CD4-positive, alpha-beta T cell (primary cell): ENCODE measurements at regions not wholly inside any gene's neighbourhood (a gene's known extent, or its start where the extent isn't known, plus 50 kb on each side); places are given as distances from the start of the nearest gene placed in this dataset.

Experiments
- ATAC-seq: fragments of 200-7000 bp; cut with Tn5 transposase; one replicate; pipeline ENCODE4 v1.10.0; 2022; ENCODE audit warnings: mild to moderate bottlenecking; ENCODE audit not compliant: poor library complexity
- CTCF ChIA-PET: fragments of 350-600 bp; sonication (Branson Sonifier 250); formaldehyde crosslinking; loops from one replicate; lab custom pipeline; 2021; ENCODE audit warnings: antibody characterized with exemption, inconsistent platforms; lab: Charles Lee
- POLR2A ChIA-PET: fragments of 350-600 bp; sonication (Branson Sonifier 250); formaldehyde crosslinking; loops from one replicate; lab custom pipeline; 2021; ENCODE audit warnings: antibody characterized with exemption, inconsistent platforms; lab: Charles Lee
- DNase-seq, 14 experiments: peaks; one replicate each; pipeline ENCODE4 v3.0.0-alpha.2; 2013 to 2020; ENCODE audit warnings: mixed read lengths in 2 of 14
- H3K27ac ChIP-seq, 2 donors: one replicate each; pipeline versions ENCODE4 v1.5.1 to v1.7.0; 2013; ENCODE audit warnings: low read length in 2 of 2, low read depth in 1 of 2, mild to moderate bottlenecking in 1 of 2
- H3K27me3 ChIP-seq, 2 experiments: 1 replicate in 1 of 2; 2 replicates in 1 of 2; pipeline versions ENCODE4 v1.6.1 to v1.7.0; 2013; ENCODE audit warnings: low read length in 2 of 2, control low read depth in 1 of 2, mild to moderate bottlenecking in 1 of 2, moderate library complexity in 1 of 2; ENCODE audit not compliant: insufficient read depth in 2 of 2, control insufficient read depth in 1 of 2
- H3K36me3 ChIP-seq: one replicate; pipeline ENCODE4 v1.6.1; 2013; ENCODE audit warnings: low read length, control low read depth; ENCODE audit not compliant: insufficient read depth
- H3K4me1 ChIP-seq: one replicate; pipeline ENCODE4 v1.6.1; 2013; ENCODE audit warnings: low read length, control low read depth; ENCODE audit not compliant: insufficient read depth
- H3K4me3 ChIP-seq: one replicate; pipeline ENCODE4 v1.5.1; 2013; ENCODE audit warnings: mild to moderate bottlenecking, low read length, moderate library complexity
- H3K9me3 ChIP-seq, 2 experiments: 1 replicate in 1 of 2; 2 replicates in 1 of 2; pipeline versions ENCODE4 v1.6.1 to v1.7.0; 2013; ENCODE audit warnings: low read length in 2 of 2, mild to moderate bottlenecking in 2 of 2, control low read depth in 1 of 2, moderate library complexity in 1 of 2; ENCODE audit not compliant: control insufficient read depth in 1 of 2, insufficient read depth in 1 of 2
- H3K27ac Mint-ChIP-seq: one replicate; pipeline ENCODE4 v1.8.0; 2020; ENCODE audit warnings: mixed read lengths
- H3K27me3 Mint-ChIP-seq: one replicate; pipeline ENCODE4 v1.8.0; 2021; ENCODE audit warnings: mixed read lengths
- H3K36me3 Mint-ChIP-seq: one replicate; pipeline ENCODE4 v1.8.0; 2021; ENCODE audit warnings: low read depth, mixed read lengths
- H3K4me1 Mint-ChIP-seq: one replicate; pipeline ENCODE4 v1.8.0; 2021; ENCODE audit warnings: low read depth, mixed read lengths
- H3K4me3 Mint-ChIP-seq: one replicate; pipeline ENCODE4 v1.8.0; 2020; ENCODE audit warnings: mild to moderate bottlenecking, mixed read lengths
- H3K9me3 Mint-ChIP-seq: one replicate; pipeline ENCODE4 v1.8.0; 2020; ENCODE audit warnings: mixed read lengths
- intact Hi-C, 2 experiments: fragments of 100-400 bp; cut with DNase I in 1 of 2; cut with micrococcal nuclease in 1 of 2; formaldehyde crosslinking; loops; one replicate each; pipeline versions ENCODE4 v1.15.1 to v1.9.0; 2023 to 2025; cut with DNase I, micrococcal nuclease
- TF ChIP-seq, protein P1 (sequence below): fragments of 200-600 bp; IDR thresholded peaks from one replicate; pipeline ENCODE4 v1.8.0; 2022; ENCODE audit warnings: antibody characterized with exemption, mild to moderate bottlenecking

DNA sequence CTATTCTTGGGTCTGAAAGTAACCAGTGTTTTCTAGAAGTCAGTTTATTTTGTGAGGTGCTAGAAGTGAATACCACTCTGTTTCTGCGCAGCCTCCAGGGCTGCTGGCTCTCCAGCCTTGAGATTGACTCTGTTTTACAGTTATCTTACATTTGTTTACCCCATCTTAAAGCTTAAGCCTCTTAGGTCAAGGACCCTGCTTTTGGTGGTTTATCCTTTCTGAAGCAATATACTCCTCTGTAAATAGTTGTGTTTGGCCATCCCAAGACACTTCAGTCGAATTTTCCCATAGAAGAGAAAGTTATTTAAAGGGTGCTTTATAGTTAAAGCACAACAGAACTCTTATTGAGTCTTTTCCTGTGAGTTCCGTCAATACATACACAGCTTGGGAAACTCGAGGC lies 190.6 kb upstream of the RSPO3 start:
- CTCF ChIA-PET: no interaction called here
- TF ChIP-seq, protein P1, sequence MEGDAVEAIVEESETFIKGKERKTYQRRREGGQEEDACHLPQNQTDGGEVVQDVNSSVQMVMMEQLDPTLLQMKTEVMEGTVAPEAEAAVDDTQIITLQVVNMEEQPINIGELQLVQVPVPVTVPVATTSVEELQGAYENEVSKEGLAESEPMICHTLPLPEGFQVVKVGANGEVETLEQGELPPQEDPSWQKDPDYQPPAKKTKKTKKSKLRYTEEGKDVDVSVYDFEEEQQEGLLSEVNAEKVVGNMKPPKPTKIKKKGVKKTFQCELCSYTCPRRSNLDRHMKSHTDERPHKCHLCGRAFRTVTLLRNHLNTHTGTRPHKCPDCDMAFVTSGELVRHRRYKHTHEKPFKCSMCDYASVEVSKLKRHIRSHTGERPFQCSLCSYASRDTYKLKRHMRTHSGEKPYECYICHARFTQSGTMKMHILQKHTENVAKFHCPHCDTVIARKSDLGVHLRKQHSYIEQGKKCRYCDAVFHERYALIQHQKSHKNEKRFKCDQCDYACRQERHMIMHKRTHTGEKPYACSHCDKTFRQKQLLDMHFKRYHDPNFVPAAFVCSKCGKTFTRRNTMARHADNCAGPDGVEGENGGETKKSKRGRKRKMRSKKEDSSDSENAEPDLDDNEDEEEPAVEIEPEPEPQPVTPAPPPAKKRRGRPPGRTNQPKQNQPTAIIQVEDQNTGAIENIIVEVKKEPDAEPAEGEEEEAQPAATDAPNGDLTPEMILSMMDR: no peak
- Mint-ChIP-seq H3K9me3 (no peaks in the 10 kb centered on the region), H3K27ac (no peak overlapping the region), H3K4me1 (no peaks in the 10 kb centered on the region), H3K4me3 (no peak overlapping the region), H3K36me3 (no peaks in the 10 kb centered on the region), H3K27me3 (no peaks in the 10 kb centered on the region)
- intact Hi-C loops: no loop called here
- no peak overlapping the region for H3K4me3 ChIP-seq
- POLR2A ChIA-PET: no interaction called here
- H3K27me3 ChIP-seq: no peaks in the 10 kb centered on the region
- no peak overlapping the region for H3K27ac ChIP-seq
- no peaks in the 10 kb centered on the region for H3K9me3 ChIP-seq
- no peaks in the 10 kb centered on the region for H3K4me1 ChIP-seq
- ATAC-seq (no peak), DNase-seq (no peak)
- no peaks in the 10 kb centered on the region for H3K36me3 ChIP-seq

DNA sequence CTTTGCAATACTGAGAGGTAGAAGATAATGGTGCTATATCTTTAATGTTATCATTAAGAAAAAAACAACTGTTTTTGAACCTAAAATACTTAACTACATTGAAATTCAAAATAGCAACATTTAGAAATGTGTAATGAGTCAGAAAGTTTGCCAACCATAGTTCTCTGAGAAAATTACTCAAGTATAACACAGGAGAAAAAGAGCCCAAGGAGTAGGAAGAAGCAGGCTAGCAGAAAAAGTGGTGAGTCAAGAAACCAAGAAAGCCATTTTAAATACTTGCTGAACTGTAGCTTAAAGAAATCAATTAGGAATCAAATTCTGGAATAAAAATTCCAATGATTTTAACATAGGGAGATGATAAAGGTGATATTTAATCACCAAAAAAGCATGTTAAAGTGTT lies 181.0 kb upstream of the RSPO3 start:
- no peaks in the 10 kb centered on the region for H3K27me3 ChIP-seq
- no peaks in the 10 kb centered on the region for H3K9me3 ChIP-seq
- no peaks in the 10 kb centered on the region for H3K4me1 ChIP-seq
- Mint-ChIP-seq H3K4me1 (no peaks in the 10 kb centered on the region), H3K4me3 (no peak overlapping the region), H3K36me3 (no peaks in the 10 kb centered on the region), H3K27ac (no peak overlapping the region), H3K27me3 (no peaks in the 10 kb centered on the region), H3K9me3 (no peaks in the 10 kb centered on the region)
- TF ChIP-seq, protein P1: no peak
- no peak overlapping the region for H3K4me3 ChIP-seq
- ATAC-seq (no peak), DNase-seq (no peak)
- H3K27ac ChIP-seq: no peak overlapping the region
- CTCF ChIA-PET: interaction anchor here (0.6 kb wide), 1 partner anchor 25 kb away, joined by 3 read pairs; no protein-coding TSS in a partner anchor
- intact Hi-C loops: no loop called here
- POLR2A ChIA-PET: no interaction called here
- H3K36me3 ChIP-seq: no peaks in the 10 kb centered on the region

DNA sequence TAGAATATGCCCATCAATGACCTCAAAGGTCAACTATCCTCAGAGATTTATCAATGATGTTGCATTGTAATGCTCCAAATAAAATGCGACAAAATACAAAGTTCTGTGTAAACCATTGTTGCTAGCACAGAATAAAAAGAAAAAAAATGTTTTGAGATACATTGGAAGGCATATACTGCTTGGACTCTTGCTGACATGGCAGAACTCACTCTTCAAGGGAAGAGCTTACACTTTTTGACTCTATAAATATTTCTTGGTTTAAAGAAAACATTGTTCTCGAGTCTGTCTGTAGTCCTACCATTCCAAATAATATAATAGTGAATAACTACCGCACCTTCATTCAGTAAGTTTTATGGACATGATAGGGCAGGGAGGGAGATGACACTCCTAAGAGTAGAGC lies 178.7 kb upstream of the RSPO3 start:
- H3K4me1 Mint-ChIP-seq: no peaks in the 10 kb centered on the region
- H3K36me3 ChIP-seq: no peaks in the 10 kb centered on the region
- H3K27me3 ChIP-seq: peaks cover 0 to 4% of the 10 kb centered on the region in 2 experiments
- H3K36me3 Mint-ChIP-seq: no peaks in the 10 kb centered on the region
- ATAC-seq: no peak
- H3K4me1 ChIP-seq: no peaks in the 10 kb centered on the region
- no peaks in the 10 kb centered on the region for H3K9me3 ChIP-seq
- peaks cover 3% of the 10 kb centered on the region for H3K9me3 Mint-ChIP-seq
- TF ChIP-seq, protein P1: no peak
- no peak overlapping the region for H3K4me3 ChIP-seq
- CTCF ChIA-PET: no interaction called here
- peaks cover 6% of the 10 kb centered on the region for H3K27me3 Mint-ChIP-seq
- intact Hi-C loops: no loop called here
- POLR2A ChIA-PET: no interaction called here
- no peak overlapping the region for H3K4me3 Mint-ChIP-seq
- H3K27ac Mint-ChIP-seq: no peak overlapping the region
- DNase-seq: no peak
- H3K27ac ChIP-seq: no peak overlapping the region
